Heart left ventricle (tissue), 16 donors: ENCODE measurements at regions not wholly inside any gene's neighbourhood (a gene's known extent, or its start where the extent isn't known, plus 50 kb on each side); places are given as distances from the start of the nearest gene placed in this dataset.

Experiments
- ATAC-seq, 4 donors: fragments of 200-7000 bp; cut with Tn5 transposase; one replicate each; pipeline ENCODE4 v1.9.1; 2020 to 2022; ENCODE audit warnings: moderate library complexity in 4 of 4, mild to moderate bottlenecking in 3 of 4, moderate number of reproducible peaks in 1 of 4
- DNase-seq, 5 donors: peaks; one replicate each; pipeline ENCODE4 v3.0.0-alpha.2; 2020
- H3K27ac ChIP-seq, 12 donors: fragments of 200-600 bp; sonication (generic) in 4 of 12; one replicate each; pipeline versions ENCODE4 v1.5.0 to v1.8.0; 2016 to 2022; ENCODE audit warnings: mild to moderate bottlenecking in 2 of 12
- H3K27me3 ChIP-seq, 9 donors: fragments of 200-600 bp; sonication (generic) in 2 of 9; one replicate each; pipeline versions ENCODE4 v1.5.1 to v1.8.0; 2016 to 2022; ENCODE audit warnings: mild to moderate bottlenecking in 3 of 9
- H3K36me3 ChIP-seq, 9 donors: fragments of 200-600 bp; sonication (generic) in 2 of 9; one replicate each; pipeline versions ENCODE4 v1.5.0 to v1.8.0; 2018 to 2022; ENCODE audit warnings: mild to moderate bottlenecking in 2 of 9
- H3K4me1 ChIP-seq, 12 donors: fragments of 200-600 bp; sonication (generic) in 4 of 12; one replicate each; pipeline versions ENCODE4 v1.5.0 to v1.8.0; 2016 to 2022; ENCODE audit warnings: mild to moderate bottlenecking in 3 of 12
- H3K4me3 ChIP-seq, 12 donors: fragments of 200-600 bp; sonication (generic) in 4 of 12; one replicate each; pipeline versions ENCODE4 v1.5.0 to v1.8.0; 2017 to 2022; ENCODE audit warnings: mild to moderate bottlenecking in 9 of 12, moderate library complexity in 4 of 12
- H3K9me3 ChIP-seq, 12 donors: fragments of 200-600 bp; sonication (generic) in 4 of 12; one replicate each; pipeline versions ENCODE4 v1.5.0 to v1.8.0; 2016 to 2022; ENCODE audit warnings: mild to moderate bottlenecking in 1 of 12
- CTCF ChIP-seq, 12 donors: fragments of 200-600 bp; sonication (generic) in 4 of 12; IDR thresholded peaks; one replicate each; pipeline versions ENCODE4 v1.5.0 to v1.8.0; 2018 to 2022; ENCODE audit warnings: antibody characterized with exemption in 12 of 12, mild to moderate bottlenecking in 5 of 12
- POLR2A ChIP-seq, 2 donors: fragments of 450-650 bp; IDR thresholded peaks; one replicate each; pipeline ENCODE4 v1.6.1; 2017; ENCODE audit warnings: antibody characterized with exemption in 2 of 2, mild to moderate bottlenecking in 2 of 2, moderate library complexity in 2 of 2
- WGBS, 4 donors: extraction: QIAGEN DNeasy Blood & Tissue Kit in 2 of 4; methylation state at CpG; one replicate each; pipeline versions ENCODE4 v1.1.5 to v1.1.7; 2013 to 2018; 5-methylcytosine and 5-hydroxymethylcytosine counted together
- intact Hi-C, 10 donors: fragments of 100-400 bp; cut with DNase I; formaldehyde crosslinking; loops; one replicate each; pipeline versions ENCODE4 v1.11.1 to v1.14.2; 2022
- donor health status: ischemic (EF 13 %, LVEDD 7.1; RV severe dilation, severe dysfunction).
- donor health status: healthy with polysubstance abuse.
- donor health status: DM: no; HTN: yes; CAD: no.
- donor health status: DM: no; HTN: no; CAD: no.
- donor health status: ischemic (EF 25% LVEDD 6.9; RV normal size, moderate dysfunction).
- donor health status: ischemic (EF 25% LVEDD 5.7; RV mildly dilated, moderate dysfunction).
- donor health status: healthy.
- donor health status: DM: yes; HTN: yes; CAD: no.
- donor health status: ischemic (EF 35%, LVEDD 5.7; RV mildly dilated, moderate dysfunction).
- donor health status: nonischemic (EF 11% LVEDD 7.7; RV severe dilation, severe dysfunction).
- donor health status: DM: yes; HTN: yes; CAD: no.
- donor health status: PGD.
- donor health status: ischemic (EF 29% LVEDD 5.4; RV normal size, mild dysfunction).
- donor health status: nonischemic (EF 23%, LVEDD 6.1; RV moderate dilation, normal function).

GRCh38 chr4:110799211-110799610 is 176.3 kb upstream of the PITX2 start:
- DNase-seq = no peak
- no peaks in the 10 kb centered on the region for H3K4me1 ChIP-seq
- H3K36me3 ChIP-seq = no peaks in the 10 kb centered on the region
- no peak overlapping the region for H3K4me3 ChIP-seq
- H3K9me3 ChIP-seq = no peaks in the 10 kb centered on the region
- ATAC-seq = no peak
- peaks cover 0 to 6% (median 0%) of the 10 kb centered on the region in 9 donors for H3K27me3 ChIP-seq
- intact Hi-C loops = no loop called here
- WGBS, 4 donors = 65 to 75% (median 69%) methylated on average over 3 of the region's 3 CpGs
- TF ChIP-seq POLR2A (IDR thresholded peaks at IDR 0.05) = no peak
- no peak for TF ChIP-seq CTCF (IDR thresholded peaks at IDR 0.05)
- H3K27ac ChIP-seq = no peak overlapping the region

GRCh38 chr4:110801591-110801990 is 178.7 kb upstream of the PITX2 start:
- Histone ChIP-seq H3K9me3 (no peaks in the 10 kb centered on the region), H3K36me3 (no peaks in the 10 kb centered on the region), H3K4me1 (no peaks in the 10 kb centered on the region), H3K4me3 (no peak overlapping the region), H3K27ac (no peak overlapping the region), H3K27me3 (peaks cover 0 to 6% (median 0%) of the 10 kb centered on the region in 9 donors)
- intact Hi-C loops = no loop called here
- no peak for TF ChIP-seq CTCF (IDR thresholded peaks at IDR 0.05)
- no peak for TF ChIP-seq POLR2A (IDR thresholded peaks at IDR 0.05)
- ATAC-seq (no peak), DNase-seq (no peak)

- Histone ChIP-seq H3K27ac (no peak overlapping the region), H3K36me3 (no peaks in the 10 kb centered on the region), H3K27me3 (no peaks in the 10 kb centered on the region), H3K4me1 (no peaks in the 10 kb centered on the region), H3K4me3 (no peak overlapping the region), H3K9me3 (no peaks in the 10 kb centered on the region)
- ATAC-seq (no peak), DNase-seq (no peak)
- intact Hi-C loops = no loop called here
- TF ChIP-seq CTCF (IDR thresholded peaks at IDR 0.05) (no peak), POLR2A (IDR thresholded peaks at IDR 0.05) (no peak)
- WGBS, 4 donors = 74 to 83% (median 79%) methylated on average over 6 of the region's 6 CpGs
These were observed 185.5 kb upstream of the PITX2 start for GRCh38 chr4:110808351-110808878.

- ATAC-seq = no peak
- no peaks in the 10 kb centered on the region for H3K27me3 ChIP-seq
- 75 to 81% (median 79%) methylated on average over 4 of the region's 4 CpGs for WGBS, 4 donors
- no peak overlapping the region for H3K27ac ChIP-seq
- H3K9me3 ChIP-seq = no peaks in the 10 kb centered on the region
- no peaks in the 10 kb centered on the region for H3K4me1 ChIP-seq
- H3K36me3 ChIP-seq = no peaks in the 10 kb centered on the region
- DNase-seq = no peak
- H3K4me3 ChIP-seq = no peak overlapping the region
- intact Hi-C loops = no loop called here
- no peak for TF ChIP-seq CTCF (IDR thresholded peaks at IDR 0.05)
- TF ChIP-seq POLR2A (IDR thresholded peaks at IDR 0.05) = no peak
These were observed 193.1 kb upstream of the PITX2 start for GRCh38 chr4:110815950-110816349.
